COR-L47 (cell line): ENCODE measurements at regions not wholly inside any gene's neighbourhood (a gene's known extent, or its start where the extent isn't known, plus 50 kb on each side); places are given as distances from the start of the nearest gene placed in this dataset.
"Not testable (repeated sequence)": the region's sequence is repeated elsewhere in the genome, so short reads cannot be mapped to it uniquely, and the experiment has no call there.

Experiments used
- DNase-seq: peaks from one replicate; lab custom pipeline; 2025; lab: John Stamatoyannopoulos, UW

- no peak for DNase-seq
These were observed 211.4 kb downstream of the DEPDC1B start for GRCh38 chr5:60488466-60489130.

GRCh38 chr5:60487885-60488442 lies 212.0 kb downstream of the DEPDC1B start:
- DNase-seq: no peak

GRCh38 chr5:60487476-60487875 lies 212.5 kb downstream of the DEPDC1B start:
- DNase-seq: no peak

GRCh38 chr5:60485361-60485760 lies 214.6 kb downstream of the DEPDC1B start:
- DNase-seq: no peak

GRCh38 chr5:60483050-60483449 lies 216.9 kb downstream of the DEPDC1B start:
- no peak for DNase-seq

GRCh38 chr5:60482301-60482700 lies 217.7 kb downstream of the DEPDC1B start:
- no peak for DNase-seq

GRCh38 chr5:60479542-60479941 lies 220.4 kb downstream of the DEPDC1B start:
- DNase-seq: no peak

- DNase-seq: no peak
These were observed 222.1 kb downstream of the DEPDC1B start for GRCh38 chr5:60477849-60478248.

- no peak for DNase-seq
These were observed 226.3 kb downstream of the DEPDC1B start for GRCh38 chr5:60473654-60474053.

- not testable (repeated sequence) for DNase-seq
These were observed 226.9 kb downstream of the DEPDC1B start for GRCh38 chr5:60473027-60473426.

- DNase-seq: no peak
These were observed 229.1 kb downstream of the DEPDC1B start for GRCh38 chr5:60470881-60471280.

- no peak for DNase-seq
These were observed 230.7 kb downstream of the DEPDC1B start for GRCh38 chr5:60469286-60469685.

GRCh38 chr5:60463179-60463868 lies 236.6 kb downstream of the DEPDC1B start:
- DNase-seq: no peak

- DNase-seq: no peak
These were observed 241.3 kb downstream of the DEPDC1B start for GRCh38 chr5:60458666-60459065.

- DNase-seq: no peak
These were observed 242.7 kb downstream of the DEPDC1B start for GRCh38 chr5:60457233-60457632.

- DNase-seq: no peak
These were observed 244.4 kb downstream of the DEPDC1B start for GRCh38 chr5:60455589-60455988.

GRCh38 chr5:60454277-60454676 lies 245.7 kb downstream of the DEPDC1B start:
- DNase-seq: not testable (repeated sequence)

- DNase-seq: no peak
These were observed 246.6 kb downstream of the DEPDC1B start for GRCh38 chr5:60453186-60453976.

- DNase-seq: no peak
These were observed 251.4 kb downstream of the DEPDC1B start for GRCh38 chr5:60448600-60448999.

GRCh38 chr5:60447488-60447920 lies 252.5 kb downstream of the DEPDC1B start:
- no peak for DNase-seq

- DNase-seq: no peak
These were observed 253.0 kb downstream of the DEPDC1B start for GRCh38 chr5:60446917-60447316.

- DNase-seq: no peak
These were observed 254.0 kb downstream of the DEPDC1B start for GRCh38 chr5:60445921-60446320.

GRCh38 chr5:60445427-60445826 lies 254.5 kb downstream of the DEPDC1B start:
- no peak for DNase-seq
